Endothelial cell of umbilical vein (primary cell): ENCODE measurements at regions not wholly inside any gene's neighbourhood (a gene's known extent, or its start where the extent isn't known, plus 50 kb on each side); places are given as distances from the start of the nearest gene placed in this dataset.

ENCODE experiments used
- CTCF ChIP-seq, 2 donors: IDR thresholded peaks; 1 replicate in 1 of 2; 2 replicates in 1 of 2; pipeline ENCODE4 v1.5.1; 2011; ENCODE audit warnings: low read length in 2 of 2, mild to moderate bottlenecking in 2 of 2, moderate library complexity in 2 of 2, control low read depth in 1 of 2, inconsistent platforms in 1 of 2, low read depth in 1 of 2; ENCODE audit not compliant: insufficient read depth in 1 of 2; ENCODE audit errors: extremely low read depth in 1 of 2
- EZH2 ChIP-seq: IDR thresholded peaks from 2 replicates; pipeline ENCODE4 v1.6.1; 2012; ENCODE audit warnings: borderline replicate concordance, low read depth, mild to moderate bottlenecking, moderate library complexity, low read length, inconsistent platforms; ENCODE audit not compliant: severe bottlenecking
- FOS ChIP-seq: IDR thresholded peaks from 2 replicates; pipeline ENCODE4 v1.6.1; 2011; ENCODE audit warnings: mild to moderate bottlenecking, low read length, moderate library complexity, borderline replicate concordance; ENCODE audit not compliant: insufficient read depth
- GATA2 ChIP-seq: IDR thresholded peaks from 2 replicates; pipeline ENCODE4 v1.7.0; 2011; ENCODE audit warnings: low read depth, mild to moderate bottlenecking, moderate library complexity, mixed read lengths, low read length; ENCODE audit not compliant: insufficient read length, insufficient read depth
- JUN ChIP-seq: IDR thresholded peaks from 2 replicates; pipeline ENCODE4 v1.6.1; 2011; ENCODE audit warnings: borderline replicate concordance, low read depth; ENCODE audit not compliant: insufficient read length, insufficient read depth
- MYC ChIP-seq: IDR thresholded peaks from one replicate; pipeline ENCODE4 v1.6.1; 2011; ENCODE audit warnings: mild to moderate bottlenecking, low read depth, low read length
- POLR2A ChIP-seq: IDR thresholded peaks from 2 replicates; pipeline ENCODE4 v1.6.1; 2012; ENCODE audit warnings: low read depth, mild to moderate bottlenecking, control low read depth, low read length
- POLR2AphosphoS5 ChIP-seq: IDR thresholded peaks from 2 replicates; pipeline ENCODE4 v1.6.1; 2012; ENCODE audit warnings: low read depth, mild to moderate bottlenecking, control low read depth, low read length, moderate library complexity; ENCODE audit not compliant: insufficient read depth

- TF ChIP-seq CTCF (IDR thresholded peaks at IDR 0.05; ENCODE audit: extremely low read depth in 1 of 2, insufficient read depth in 1 of 2, low read depth in 1 of 2, low read length in 2 of 2), result no peak
- no peak for TF ChIP-seq GATA2
- no peak for TF ChIP-seq POLR2A
- no peak for TF ChIP-seq EZH2
- TF ChIP-seq JUN, result no peak
- TF ChIP-seq POLR2AphosphoS5, result no peak
- TF ChIP-seq MYC, result no peak
- no peak for TF ChIP-seq FOS
Measured at GRCh38 chr3:59406943-59407342, 357.1 kb upstream of the CFAP20DC start.
